HepG2 (cell line): ENCODE measurements at regions not wholly inside any gene's neighbourhood (a gene's known extent, or its start where the extent isn't known, plus 50 kb on each side); places are given as distances from the start of the nearest gene placed in this dataset.

ENCODE experiments used
- GABPB1 ChIP-seq: IDR thresholded peaks from 2 replicates; pipeline ENCODE4 v1.6.1; 2016; ENCODE audit warnings: mild to moderate bottlenecking, missing genetic modification reagents, moderate library complexity, missing compliant biosample characterization
- MXI1 ChIP-seq: IDR thresholded peaks from 3 replicates; pipeline ENCODE4 v1.6.1; 2012; ENCODE audit warnings: low read depth, low read length, inconsistent platforms, borderline replicate concordance
- RAD21 ChIP-seq: fragments of 450-650 bp; formaldehyde crosslinking; IDR thresholded peaks from 2 replicates; pipeline ENCODE4 v1.5.0; 2020; ENCODE audit warnings: mild to moderate bottlenecking
- SPEN ChIP-seq: sonication (generic); formaldehyde crosslinking; IDR thresholded peaks from 2 replicates; pipeline ENCODE4 v1.5.1; 2020; ENCODE audit warnings: low read depth, mild to moderate bottlenecking, missing genetic modification reagents
- TAF1 ChIP-seq: sonication (generic); formaldehyde crosslinking; IDR thresholded peaks from 2 replicates; pipeline ENCODE4 v1.4.0; 2020; ENCODE audit warnings: missing genetic modification reagents
- YEATS2 ChIP-seq: sonication (generic); formaldehyde crosslinking; IDR thresholded peaks from 2 replicates; pipeline ENCODE4 v1.4.0; 2020; ENCODE audit warnings: missing genetic modification reagents, borderline replicate concordance
- ZNF3 ChIP-seq: IDR thresholded peaks from 2 replicates; pipeline ENCODE4 v1.7.0; 2017; ENCODE audit warnings: inconsistent platforms
- ZNF335 ChIP-seq: sonication (generic); formaldehyde crosslinking; IDR thresholded peaks from 2 replicates; pipeline ENCODE4 v1.4.0; 2020; ENCODE audit warnings: missing genetic modification reagents
- TF ChIP-seq, protein P1 (sequence below): sonication (generic); formaldehyde crosslinking; conservative IDR thresholded peaks from 2 replicates; pipeline ENCODE4 v1.4.0; 2020; ENCODE audit warnings: missing genetic modification reagents
- TF ChIP-seq, protein P2 (sequence below): sonication (generic); formaldehyde crosslinking; IDR thresholded peaks from 2 replicates; pipeline ENCODE4 v1.5.0; 2020; ENCODE audit warnings: mild to moderate bottlenecking, missing genetic modification reagents, moderate library complexity

- TF ChIP-seq, protein P1, sequence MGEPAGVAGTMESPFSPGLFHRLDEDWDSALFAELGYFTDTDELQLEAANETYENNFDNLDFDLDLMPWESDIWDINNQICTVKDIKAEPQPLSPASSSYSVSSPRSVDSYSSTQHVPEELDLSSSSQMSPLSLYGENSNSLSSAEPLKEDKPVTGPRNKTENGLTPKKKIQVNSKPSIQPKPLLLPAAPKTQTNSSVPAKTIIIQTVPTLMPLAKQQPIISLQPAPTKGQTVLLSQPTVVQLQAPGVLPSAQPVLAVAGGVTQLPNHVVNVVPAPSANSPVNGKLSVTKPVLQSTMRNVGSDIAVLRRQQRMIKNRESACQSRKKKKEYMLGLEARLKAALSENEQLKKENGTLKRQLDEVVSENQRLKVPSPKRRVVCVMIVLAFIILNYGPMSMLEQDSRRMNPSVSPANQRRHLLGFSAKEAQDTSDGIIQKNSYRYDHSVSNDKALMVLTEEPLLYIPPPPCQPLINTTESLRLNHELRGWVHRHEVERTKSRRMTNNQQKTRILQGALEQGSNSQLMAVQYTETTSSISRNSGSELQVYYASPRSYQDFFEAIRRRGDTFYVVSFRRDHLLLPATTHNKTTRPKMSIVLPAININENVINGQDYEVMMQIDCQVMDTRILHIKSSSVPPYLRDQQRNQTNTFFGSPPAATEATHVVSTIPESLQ (CRISPR knock-in tag), result no peak
- TF ChIP-seq ZNF335 (CRISPR knock-in tag), result no peak
- no peak for TF ChIP-seq SPEN (CRISPR knock-in tag)
- no peak for TF ChIP-seq GABPB1 (CRISPR knock-in tag)
- TF ChIP-seq, protein P2, sequence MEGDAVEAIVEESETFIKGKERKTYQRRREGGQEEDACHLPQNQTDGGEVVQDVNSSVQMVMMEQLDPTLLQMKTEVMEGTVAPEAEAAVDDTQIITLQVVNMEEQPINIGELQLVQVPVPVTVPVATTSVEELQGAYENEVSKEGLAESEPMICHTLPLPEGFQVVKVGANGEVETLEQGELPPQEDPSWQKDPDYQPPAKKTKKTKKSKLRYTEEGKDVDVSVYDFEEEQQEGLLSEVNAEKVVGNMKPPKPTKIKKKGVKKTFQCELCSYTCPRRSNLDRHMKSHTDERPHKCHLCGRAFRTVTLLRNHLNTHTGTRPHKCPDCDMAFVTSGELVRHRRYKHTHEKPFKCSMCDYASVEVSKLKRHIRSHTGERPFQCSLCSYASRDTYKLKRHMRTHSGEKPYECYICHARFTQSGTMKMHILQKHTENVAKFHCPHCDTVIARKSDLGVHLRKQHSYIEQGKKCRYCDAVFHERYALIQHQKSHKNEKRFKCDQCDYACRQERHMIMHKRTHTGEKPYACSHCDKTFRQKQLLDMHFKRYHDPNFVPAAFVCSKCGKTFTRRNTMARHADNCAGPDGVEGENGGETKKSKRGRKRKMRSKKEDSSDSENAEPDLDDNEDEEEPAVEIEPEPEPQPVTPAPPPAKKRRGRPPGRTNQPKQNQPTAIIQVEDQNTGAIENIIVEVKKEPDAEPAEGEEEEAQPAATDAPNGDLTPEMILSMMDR (CRISPR knock-in tag), result no peak
- TF ChIP-seq ZNF3 (CRISPR knock-in tag), result no peak
- no peak for TF ChIP-seq MXI1
- TF ChIP-seq TAF1, result no peak
- no peak for TF ChIP-seq RAD21 (CRISPR knock-in tag)
- TF ChIP-seq YEATS2 (CRISPR knock-in tag), result no peak
These were observed 232.1 kb upstream of the PIK3R1 start for GRCh38 chr5:67983251-67984110.
